GM18909 (cell line): ENCODE measurements at regions not wholly inside any gene's neighbourhood (a gene's known extent, or its start where the extent isn't known, plus 50 kb on each side); places are given as distances from the start of the nearest gene placed in this dataset.

Experiments used
- ATAC-seq: cut with Tn5 transposase; IDR thresholded peaks from one replicate; pipeline ENCODE4 v1.9.1; 2021; ENCODE audit warnings: mild to moderate bottlenecking; ENCODE audit not compliant: unreplicated experiment, poor library complexity

GRCh38 chr12:19704966-19705365 lies 265.7 kb downstream of the AEBP2 start:
- ATAC-seq = no peak

GRCh38 chr12:19706936-19707335 lies 267.6 kb downstream of the AEBP2 start:
- ATAC-seq = no peak

DNA sequence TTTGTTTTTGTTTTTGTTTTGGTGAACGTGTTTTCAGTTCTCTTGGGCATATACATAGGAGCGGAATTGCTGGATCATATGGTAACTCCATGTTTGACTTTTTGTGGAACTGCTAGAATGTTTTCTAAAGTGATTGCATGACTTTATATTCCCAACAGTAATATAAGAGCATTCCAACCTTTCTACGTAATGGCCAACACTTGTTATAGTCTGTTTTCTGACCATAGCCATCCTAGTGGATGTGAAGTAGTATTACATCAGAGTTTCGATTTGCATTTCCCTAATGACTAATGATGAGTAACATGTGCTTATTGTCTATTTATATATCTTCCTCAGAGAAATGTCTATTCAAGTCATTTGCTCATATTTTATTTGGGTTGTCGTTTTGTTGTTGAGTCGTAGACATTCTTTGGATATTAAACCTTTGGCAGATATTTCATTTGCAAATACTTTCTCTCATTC lies 268.7 kb downstream of the AEBP2 start:
- no peak for ATAC-seq

DNA sequence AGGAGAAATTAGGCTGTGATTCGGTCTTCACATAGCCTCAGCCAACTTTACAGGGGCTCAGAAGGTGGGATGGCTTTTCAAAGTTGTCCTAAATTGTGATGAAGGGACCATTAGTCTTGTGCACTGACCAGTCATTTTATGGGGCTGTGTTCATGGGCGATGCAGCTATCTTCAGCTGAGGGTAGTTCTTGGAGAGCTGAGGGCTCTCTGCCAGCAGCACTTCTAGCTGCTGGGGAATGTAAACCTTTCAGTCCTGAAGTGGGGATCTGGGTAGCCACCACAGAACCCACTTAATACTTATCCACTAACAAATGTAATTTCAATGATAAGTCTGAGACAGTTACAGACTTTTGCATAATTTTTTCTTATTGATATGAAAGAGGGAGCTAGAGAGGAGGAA lies 270.6 kb downstream of the AEBP2 start:
- ATAC-seq = no peak

GRCh38 chr12:19710811-19711793 lies 271.8 kb downstream of the AEBP2 start:
- ATAC-seq = no peak

DNA sequence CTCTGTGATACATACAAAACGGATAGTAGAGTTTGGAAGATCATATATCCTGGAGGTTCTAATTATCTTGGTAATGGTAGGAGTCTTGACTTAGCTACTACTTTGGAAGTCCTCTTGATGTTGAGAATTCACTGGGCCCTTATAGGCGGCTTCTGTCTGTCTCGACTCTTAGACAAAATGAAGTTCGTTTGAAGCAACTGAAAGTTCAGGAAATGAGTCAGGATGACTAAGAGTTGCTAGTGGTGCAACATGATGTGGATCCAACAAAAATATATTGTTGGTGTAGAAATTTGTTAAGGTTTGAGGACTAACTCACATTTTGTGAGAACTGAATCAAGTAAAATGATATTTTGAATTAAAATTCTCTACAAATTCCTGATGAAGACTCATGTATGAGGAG lies 272.7 kb downstream of the AEBP2 start:
- no peak for ATAC-seq

DNA sequence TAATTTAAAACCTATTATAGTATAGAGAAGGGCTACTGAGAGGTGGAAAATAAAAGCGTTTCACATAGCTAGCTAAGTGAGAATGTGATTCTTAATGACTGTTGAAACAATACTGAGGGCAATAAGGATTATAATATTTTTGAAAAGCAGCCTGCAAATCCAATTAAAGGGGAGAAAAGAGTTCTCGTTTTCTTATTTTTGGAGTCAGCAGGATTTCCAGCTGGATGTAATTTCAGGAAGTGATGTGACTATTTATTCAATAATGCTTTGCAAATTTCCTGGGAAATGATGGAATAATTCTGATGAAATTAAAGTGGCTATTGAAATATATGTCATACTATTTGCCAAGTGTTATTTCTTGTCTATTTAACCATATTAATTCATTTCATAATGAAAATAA lies 279.1 kb downstream of the AEBP2 start:
- ATAC-seq = no peak

DNA sequence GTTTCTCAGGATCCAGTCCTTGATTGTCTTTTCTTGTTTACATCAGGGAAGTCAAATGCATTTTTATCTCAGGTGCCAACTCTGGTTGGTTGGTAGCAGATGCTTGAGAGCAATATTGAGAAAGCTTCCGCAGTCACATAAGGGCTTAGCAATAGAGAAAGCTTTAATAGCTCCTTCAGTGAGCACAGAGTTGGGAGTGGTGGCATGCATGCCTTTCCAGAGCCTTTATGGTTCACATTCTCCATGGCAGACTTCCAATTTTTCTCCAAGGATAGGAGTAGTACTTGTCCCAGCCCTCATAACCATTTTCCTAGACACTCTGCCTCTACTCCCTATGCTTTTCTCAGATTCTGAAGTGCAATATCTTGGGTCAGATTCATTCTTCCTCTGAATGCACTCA lies 280.4 kb downstream of the AEBP2 start:
- no peak for ATAC-seq

DNA sequence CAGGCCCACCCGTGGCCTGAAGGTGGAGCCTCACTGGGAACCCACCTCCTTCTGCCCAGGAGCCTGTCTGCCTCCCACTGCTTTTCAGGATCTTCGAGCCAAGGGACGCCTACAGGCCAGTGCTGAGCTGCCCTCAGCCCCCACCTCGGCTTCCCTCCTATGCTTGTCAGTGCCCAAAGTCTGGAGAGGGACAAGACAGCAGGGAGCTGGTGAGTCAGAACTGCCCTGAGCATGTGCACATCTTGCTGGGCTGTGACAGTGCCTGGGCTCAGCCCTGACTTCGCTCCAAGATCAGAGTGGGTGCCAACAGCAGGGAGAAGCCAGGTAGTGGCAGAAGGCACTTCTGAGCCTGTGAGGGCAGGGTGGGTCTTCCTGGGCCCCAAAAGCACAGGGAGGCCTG lies 286.8 kb downstream of the AEBP2 start:
- no peak for ATAC-seq

GRCh38 chr12:19726592-19726991 lies 287.3 kb downstream of the AEBP2 start:
- ATAC-seq = no peak

DNA sequence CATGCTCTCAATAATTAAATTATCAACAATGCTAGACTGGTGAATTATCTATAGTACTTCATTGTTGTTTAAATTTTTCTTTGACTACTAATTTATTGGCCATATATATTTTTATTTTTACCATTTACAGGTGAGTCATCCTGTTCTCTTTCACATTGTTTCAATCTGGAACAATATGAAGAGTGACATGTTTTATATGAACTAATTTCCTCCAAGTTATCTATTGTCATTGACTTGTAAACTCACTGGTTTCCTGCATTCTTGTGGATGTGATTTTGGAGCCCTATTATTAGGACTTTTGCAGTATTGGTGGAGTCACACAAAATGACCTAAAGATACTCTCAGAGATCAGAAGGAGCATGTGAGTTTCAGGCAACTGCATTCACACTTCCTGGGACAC lies 297.7 kb downstream of the AEBP2 start:
- no peak for ATAC-seq

- no peak for ATAC-seq
These were observed 300.0 kb downstream of the AEBP2 start for GRCh38 chr12:19739195-19739776.

DNA sequence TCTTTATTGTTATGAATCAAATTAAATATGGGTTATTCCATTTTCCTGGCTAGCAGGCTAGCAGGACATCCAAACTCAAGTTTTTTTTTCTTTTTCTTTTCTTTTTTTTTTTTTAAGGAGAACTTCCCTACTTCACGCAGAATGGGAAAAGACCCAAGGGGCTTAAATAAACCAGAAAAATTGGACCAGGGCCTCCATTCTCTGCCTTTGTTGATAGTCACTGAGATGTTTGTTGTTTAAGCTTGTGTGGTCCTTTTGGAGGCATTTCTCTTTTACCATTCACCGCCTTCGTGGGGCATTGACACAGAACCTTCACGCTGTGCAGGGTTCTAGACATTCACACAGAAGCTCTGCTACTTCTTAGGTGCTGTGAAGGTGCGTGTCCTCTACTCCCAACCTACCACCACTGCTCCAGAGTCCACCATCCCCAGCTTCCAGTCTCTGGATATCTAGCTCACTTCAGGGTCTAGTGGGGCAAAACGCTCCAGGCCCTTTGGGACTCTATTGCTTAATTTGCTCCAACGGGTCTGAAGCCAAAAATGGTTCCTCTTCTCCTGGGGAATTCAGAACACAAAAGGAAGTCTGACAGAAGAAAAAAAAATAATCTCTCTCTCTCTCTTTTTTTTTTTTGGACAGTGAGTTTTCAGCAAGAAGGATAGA lies 301.3 kb downstream of the AEBP2 start:
- ATAC-seq = no peak

DNA sequence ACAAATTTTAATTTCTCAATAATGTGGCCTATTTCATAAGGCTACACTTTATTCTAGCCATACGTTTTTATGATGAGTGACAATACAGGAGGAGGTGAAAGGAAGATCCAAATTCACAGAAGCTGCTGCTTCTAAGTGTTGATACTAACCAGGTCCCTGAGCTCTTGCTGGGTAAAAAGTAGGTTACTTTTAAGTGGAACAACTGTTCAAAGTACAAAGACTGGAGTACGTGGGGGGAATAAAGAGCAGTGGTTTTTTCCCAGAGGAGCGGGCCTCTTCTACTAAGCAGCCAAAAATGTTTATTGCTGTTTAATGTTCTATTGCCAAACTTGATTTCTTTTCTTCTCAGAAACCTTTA lies 301.8 kb downstream of the AEBP2 start:
- no peak for ATAC-seq

DNA sequence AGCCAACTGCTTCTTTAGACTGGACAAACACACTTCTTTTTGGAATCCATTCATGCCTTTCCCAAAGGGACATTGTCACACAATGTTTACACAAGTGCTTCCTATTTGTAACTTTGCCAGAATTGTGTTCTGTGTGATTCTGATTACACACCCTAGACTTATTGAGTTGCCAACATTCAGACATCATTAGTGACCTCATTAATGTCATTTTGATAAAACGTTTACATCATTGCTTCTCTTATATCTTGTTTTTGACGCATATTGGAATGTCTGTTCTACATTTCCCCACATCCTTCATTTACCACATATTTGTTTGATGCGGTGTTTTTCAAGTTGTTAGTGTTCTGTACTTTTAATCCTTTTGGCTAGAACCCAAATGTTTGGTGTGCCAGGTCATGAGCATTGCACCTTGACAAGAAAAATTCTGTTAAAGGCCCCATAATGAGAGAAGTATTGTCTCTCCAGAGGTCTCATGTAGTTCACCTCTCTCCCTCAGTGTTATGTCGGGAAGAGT lies 305.5 kb downstream of the AEBP2 start:
- no peak for ATAC-seq

DNA sequence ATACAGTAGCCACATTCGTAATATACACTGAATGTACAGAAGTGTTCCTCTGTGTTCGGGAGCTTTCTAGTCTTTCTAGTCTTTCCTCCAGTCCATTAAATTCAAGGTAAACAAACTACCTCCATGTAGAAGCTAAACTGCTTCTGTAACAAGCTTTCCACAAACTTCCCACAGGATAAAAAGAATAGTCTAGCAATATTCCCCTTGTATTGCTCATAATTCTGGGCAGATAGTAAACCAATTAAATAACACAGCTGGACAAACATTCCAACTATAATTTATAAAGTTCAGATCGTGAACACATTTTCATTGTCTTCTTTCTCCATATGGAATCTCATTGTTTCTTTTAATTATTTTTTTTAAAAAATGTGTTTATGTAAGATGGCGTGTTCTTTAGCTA lies 307.2 kb downstream of the AEBP2 start:
- no peak for ATAC-seq

DNA sequence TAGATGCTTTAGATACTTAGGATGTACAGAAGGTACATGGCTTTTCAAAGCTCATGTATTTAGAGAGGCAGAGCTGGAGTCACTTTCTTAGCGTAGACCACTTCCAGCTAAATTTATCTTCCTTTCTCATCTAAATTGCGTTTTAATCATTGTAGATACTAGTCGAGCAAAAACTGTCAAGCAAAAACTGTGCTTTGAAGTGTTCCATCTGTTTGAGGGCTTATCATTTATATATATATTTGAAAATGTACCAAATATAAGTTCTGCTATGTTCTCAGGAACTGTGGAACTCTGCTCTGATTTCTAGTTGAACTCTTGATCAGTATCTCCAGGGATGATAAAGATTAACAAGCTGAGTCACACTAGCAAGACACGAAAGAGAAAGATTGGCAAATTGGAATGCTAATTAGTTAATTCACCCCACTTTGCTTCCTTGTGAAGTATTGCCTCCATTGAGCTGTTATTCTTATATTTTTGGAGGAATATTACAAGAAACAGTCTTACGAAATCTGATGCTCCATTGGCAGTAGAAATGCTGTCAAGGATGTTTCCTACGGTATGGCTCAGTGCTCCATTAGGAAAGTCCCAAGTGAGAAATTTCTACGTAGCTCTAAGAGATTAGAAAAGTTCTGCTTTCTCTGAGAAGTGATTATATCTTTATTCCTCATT lies 310.7 kb downstream of the AEBP2 start:
- ATAC-seq = no peak

GRCh38 chr12:19751078-19751477 lies 311.8 kb downstream of the AEBP2 start:
- ATAC-seq = no peak

DNA sequence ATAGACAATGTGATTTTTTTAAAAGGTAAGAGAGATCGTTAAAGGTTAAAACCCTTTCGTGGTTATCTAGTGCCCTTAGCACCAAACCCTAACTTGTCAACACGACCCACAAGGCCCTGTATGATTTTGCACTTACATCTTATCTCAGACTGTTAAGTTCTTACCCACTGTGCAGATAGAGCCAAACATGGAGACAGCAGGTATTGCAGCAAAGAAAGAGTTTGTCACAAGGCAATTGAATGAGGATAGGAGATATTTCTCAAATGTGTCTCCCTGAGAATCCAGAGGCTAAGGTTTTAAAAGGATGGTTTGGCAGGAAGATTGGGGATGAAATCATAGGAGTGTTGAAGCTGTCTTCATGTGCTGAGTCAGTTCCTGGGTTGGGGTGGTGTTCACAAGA lies 313.4 kb downstream of the AEBP2 start:
- ATAC-seq = no peak

- ATAC-seq = no peak
These were observed 315.8 kb downstream of the AEBP2 start for GRCh38 chr12:19755136-19755535.
